ENCODE measurements at regions not wholly inside any gene's neighbourhood (a gene's known extent, or its start where the extent isn't known, plus 50 kb on each side); places are given as distances from the start of the nearest gene placed in this dataset.

DNA sequence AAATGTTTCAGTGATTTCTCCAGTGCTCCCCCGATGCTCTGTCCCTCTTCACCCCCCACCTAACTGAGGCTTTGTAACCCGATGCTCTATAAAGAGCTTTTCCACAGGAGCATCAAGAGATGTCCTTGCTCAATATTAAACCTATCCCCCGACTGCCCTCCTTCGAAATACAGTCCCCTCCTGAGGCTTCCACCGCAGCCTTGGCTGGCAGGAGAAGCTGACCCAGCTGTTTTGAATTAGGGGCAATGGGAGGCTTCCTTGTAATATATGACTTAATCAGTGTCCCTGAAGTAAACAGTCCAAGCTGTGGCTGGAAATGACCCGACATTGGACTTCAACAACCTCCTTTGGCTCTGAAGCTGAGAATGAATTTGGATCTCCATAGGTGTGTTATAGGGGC, 62.4 kb downstream of the TMEM30B start:
- H3K36me3 ChIP-seq (ENCODE audit: control insufficient read depth in 2 of 2, extremely low read depth in 1 of 2, insufficient read depth in 1 of 2, low read length in 1 of 2), result no peaks in the 10 kb centered on the region
- H3K4me3 ChIP-seq (ENCODE audit: control insufficient read depth in 1 of 2, extremely low read depth in 1 of 2, low read length in 1 of 2), result no peak overlapping the region
- H3K9me3 ChIP-seq, result no peaks in the 10 kb centered on the region
- CTCF ChIA-PET, result interaction anchor here in 1 of 2 donors (0.7 to 0.9 kb wide), 3 partner anchors 10 to 619 kb away, joined by 3 to 7 read pairs (median 4); no protein-coding TSS in a partner anchor
- Mint-ChIP-seq H3K4me3 (no peak overlapping the region), H3K4me1 (no peaks in the 10 kb centered on the region), H3K27ac (no peak overlapping the region), H3K27me3 (peaks cover 38 to 43% of the 10 kb centered on the region in 2 donors), H3K36me3 (no peaks in the 10 kb centered on the region), H3K9me3 (no peaks in the 10 kb centered on the region)
- peaks cover 0 to 11% of the 10 kb centered on the region in 2 experiments for H3K27me3 ChIP-seq (replicated peaks in 1 of 2; ENCODE audit: control insufficient read depth in 2 of 2, extremely low read depth in 1 of 2, insufficient read depth in 2 of 2, low read length in 1 of 2)
- WGBS (ENCODE audit: insufficient coverage), result 63% methylated on average over 2 of the region's 6 CpGs
- H3K27ac ChIP-seq (ENCODE audit: low read length), result no peak overlapping the region
- no peaks in the 10 kb centered on the region for H3K4me1 ChIP-seq (ENCODE audit: control insufficient read depth in 1 of 2, extremely low read depth in 1 of 2, insufficient read depth in 2 of 2, low read length in 2 of 2)
- POLR2A ChIA-PET, result no interaction called here
- ATAC-seq (replicated peaks in 1 of 4), result no peak
- DNase-seq, result no peak

DNA sequence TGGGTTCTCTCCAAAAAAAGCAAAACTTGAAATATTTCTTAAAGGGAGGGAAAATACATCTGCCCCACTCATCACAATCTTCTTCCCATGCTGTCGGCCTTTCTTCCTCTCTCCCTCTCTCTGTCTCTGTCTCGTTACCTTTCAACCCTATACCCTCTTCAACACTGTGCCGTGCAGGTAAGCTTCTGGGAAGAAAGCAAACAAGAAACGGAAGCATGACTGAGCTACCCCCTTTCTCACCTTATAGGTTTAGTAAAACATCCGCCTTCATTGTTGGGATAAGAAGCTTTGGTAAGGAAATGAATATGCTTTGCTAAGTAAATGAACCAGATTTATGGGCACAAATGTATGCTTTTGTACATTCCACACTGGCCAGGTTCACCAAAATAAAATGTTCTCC, 63.0 kb downstream of the TMEM30B start:
- Mint-ChIP-seq H3K4me3 (no peak overlapping the region), H3K27me3 (peaks cover 32 to 42% of the 10 kb centered on the region in 2 donors), H3K4me1 (no peaks in the 10 kb centered on the region), H3K27ac (no peak overlapping the region), H3K36me3 (no peaks in the 10 kb centered on the region), H3K9me3 (no peaks in the 10 kb centered on the region)
- DNase-seq (no peak), ATAC-seq (replicated peaks in 1 of 4) (no peak)
- Histone ChIP-seq H3K36me3 (ENCODE audit: control insufficient read depth in 2 of 2, extremely low read depth in 1 of 2, insufficient read depth in 1 of 2, low read length in 1 of 2) (no peaks in the 10 kb centered on the region), H3K4me1 (ENCODE audit: control insufficient read depth in 1 of 2, extremely low read depth in 1 of 2, insufficient read depth in 2 of 2, low read length in 2 of 2) (no peaks in the 10 kb centered on the region), H3K4me3 (ENCODE audit: control insufficient read depth in 1 of 2, extremely low read depth in 1 of 2, low read length in 1 of 2) (no peak overlapping the region), H3K27ac (ENCODE audit: low read length) (no peak overlapping the region), H3K9me3 (no peaks in the 10 kb centered on the region), H3K27me3 (replicated peaks in 1 of 2; ENCODE audit: control insufficient read depth in 2 of 2, extremely low read depth in 1 of 2, insufficient read depth in 2 of 2, low read length in 1 of 2) (peaks cover 0 to 11% of the 10 kb centered on the region in 2 experiments)
- POLR2A ChIA-PET, result no interaction called here
- 72% methylated on average over 2 of the region's 5 CpGs for WGBS (ENCODE audit: insufficient coverage)
- CTCF ChIA-PET, result interaction anchor here in 1 of 2 donors (0.7 kb wide), 2 partner anchors 11 kb away, joined by 3 to 4 read pairs; no protein-coding TSS in a partner anchor

DNA sequence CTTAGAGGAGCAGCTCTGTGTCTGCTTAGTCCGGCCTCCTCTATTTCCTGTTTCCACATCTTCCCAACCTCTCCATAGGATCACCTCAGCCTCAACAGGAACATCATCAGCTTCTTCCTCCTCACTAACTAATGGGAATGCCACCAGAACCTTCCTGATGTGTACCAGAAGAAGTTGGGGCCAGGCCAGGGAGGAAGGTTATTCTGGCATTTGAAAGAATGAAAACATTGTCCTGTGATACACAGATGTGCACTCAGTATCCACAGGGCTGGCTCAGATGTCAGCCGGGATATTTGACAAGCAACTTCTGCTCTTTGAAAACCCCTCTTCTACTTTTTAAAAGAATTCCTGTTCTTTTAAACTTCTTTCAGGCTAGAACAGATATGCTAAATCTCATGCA, 63.6 kb downstream of the TMEM30B start:
- H3K4me1 ChIP-seq (ENCODE audit: control insufficient read depth in 1 of 2, extremely low read depth in 1 of 2, insufficient read depth in 2 of 2, low read length in 2 of 2), result no peaks in the 10 kb centered on the region
- Mint-ChIP-seq H3K27me3 (peaks cover 35 to 44% of the 10 kb centered on the region in 2 donors), H3K9me3 (no peaks in the 10 kb centered on the region), H3K27ac (no peak overlapping the region), H3K4me1 (no peaks in the 10 kb centered on the region), H3K4me3 (no peak overlapping the region), H3K36me3 (no peaks in the 10 kb centered on the region)
- 100% methylated on average over 1 of the region's 2 CpGs for WGBS (ENCODE audit: insufficient coverage)
- ATAC-seq (replicated peaks in 1 of 4) (no peak), DNase-seq (no peak)
- ChIA-PET POLR2A (no interaction called here), CTCF (no interaction called here)
- H3K9me3 ChIP-seq, result no peaks in the 10 kb centered on the region
- no peaks in the 10 kb centered on the region for H3K36me3 ChIP-seq (ENCODE audit: control insufficient read depth in 2 of 2, extremely low read depth in 1 of 2, insufficient read depth in 1 of 2, low read length in 1 of 2)
- no peak overlapping the region for H3K4me3 ChIP-seq (ENCODE audit: control insufficient read depth in 1 of 2, extremely low read depth in 1 of 2, low read length in 1 of 2)
- H3K27me3 ChIP-seq (replicated peaks in 1 of 2; ENCODE audit: control insufficient read depth in 2 of 2, extremely low read depth in 1 of 2, insufficient read depth in 2 of 2, low read length in 1 of 2), result peaks cover 0 to 13% of the 10 kb centered on the region in 2 experiments
- H3K27ac ChIP-seq (ENCODE audit: low read length), result no peak overlapping the region

DNA sequence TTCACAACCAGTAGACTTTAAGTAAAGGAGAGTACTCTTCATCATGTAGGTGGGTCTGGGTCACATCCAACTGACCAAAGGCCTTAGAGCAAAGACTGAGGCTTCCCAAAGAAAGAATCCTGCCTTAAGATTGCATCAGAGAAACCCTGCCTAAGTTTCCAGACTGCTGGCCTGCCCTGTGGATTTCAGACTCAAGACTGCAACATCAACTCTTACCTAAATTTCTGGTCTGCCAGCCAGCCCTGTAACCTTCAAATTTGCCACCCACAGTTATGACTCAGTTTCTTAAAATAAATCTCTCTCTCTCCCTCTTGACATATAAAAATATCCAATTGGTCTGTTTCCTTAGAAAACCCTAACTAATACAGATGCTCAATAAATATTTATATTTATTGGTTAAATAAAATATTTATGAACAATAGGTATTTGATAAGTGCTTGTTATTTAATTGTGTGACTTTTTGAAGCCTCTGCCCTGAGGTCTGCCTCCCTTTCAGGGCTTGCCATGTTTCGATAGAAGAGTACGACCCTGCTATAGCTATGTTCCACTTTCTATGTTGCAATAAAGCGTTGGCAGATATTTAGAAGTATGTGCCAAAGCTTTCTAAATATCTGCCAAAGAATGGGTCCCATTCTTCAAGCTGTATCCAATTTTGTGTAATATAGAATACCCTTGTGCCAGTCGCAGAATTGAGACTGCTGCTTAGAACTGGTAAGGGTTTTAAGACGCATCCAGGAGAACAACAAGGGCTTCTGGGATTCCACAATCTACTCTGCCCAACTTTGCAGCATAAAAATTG, 65.7 kb downstream of the TMEM30B start:
- DNase-seq, result no peak
- Mint-ChIP-seq H3K27me3 (peaks cover 23 to 48% of the 10 kb centered on the region in 2 donors), H3K27ac (no peak overlapping the region), H3K4me3 (no peak overlapping the region), H3K36me3 (no peaks in the 10 kb centered on the region), H3K4me1 (no peaks in the 10 kb centered on the region), H3K9me3 (no peaks in the 10 kb centered on the region)
- H3K27ac ChIP-seq (ENCODE audit: low read length), result no peak overlapping the region
- no CpG with 5 or more reads among the region's 5 CpGs for WGBS (ENCODE audit: insufficient coverage)
- no peaks in the 10 kb centered on the region for H3K9me3 ChIP-seq
- H3K4me3 ChIP-seq (ENCODE audit: control insufficient read depth in 1 of 2, extremely low read depth in 1 of 2, low read length in 1 of 2), result no peak overlapping the region
- CTCF ChIA-PET, result no interaction called here
- H3K36me3 ChIP-seq (ENCODE audit: control insufficient read depth in 2 of 2, extremely low read depth in 1 of 2, insufficient read depth in 1 of 2, low read length in 1 of 2), result no peaks in the 10 kb centered on the region
- no peaks in the 10 kb centered on the region for H3K4me1 ChIP-seq (ENCODE audit: control insufficient read depth in 1 of 2, extremely low read depth in 1 of 2, insufficient read depth in 2 of 2, low read length in 2 of 2)
- peaks cover 0 to 3% of the 10 kb centered on the region in 2 experiments for H3K27me3 ChIP-seq (replicated peaks in 1 of 2; ENCODE audit: control insufficient read depth in 2 of 2, extremely low read depth in 1 of 2, insufficient read depth in 2 of 2, low read length in 1 of 2)
- ATAC-seq (replicated peaks in 1 of 4), result no peak
- POLR2A ChIA-PET, result no interaction called here

DNA sequence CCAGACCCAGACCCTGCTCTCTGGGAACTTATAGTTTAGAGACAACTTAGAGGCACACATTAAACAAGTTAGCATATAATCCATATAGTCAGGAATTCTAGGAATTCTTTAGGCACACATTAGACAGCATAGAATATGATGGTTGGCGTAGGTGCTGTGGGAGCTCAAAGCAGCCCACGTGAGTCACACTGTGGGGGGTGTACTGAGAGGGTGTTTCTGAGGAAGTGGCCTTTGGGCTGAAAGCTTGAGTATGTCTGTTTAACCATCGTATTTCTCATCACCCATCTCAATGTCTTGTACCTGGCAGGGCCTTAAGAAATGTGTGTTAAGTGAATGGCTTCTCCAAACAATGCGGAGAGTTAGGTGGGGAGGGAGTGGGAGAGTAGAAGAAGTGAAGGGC, 67.2 kb downstream of the TMEM30B start:
- ATAC-seq (replicated peaks in 1 of 4), result no peak
- 60% methylated on average over 1 of the region's 4 CpGs for WGBS (ENCODE audit: insufficient coverage)
- no peaks in the 10 kb centered on the region for H3K36me3 ChIP-seq (ENCODE audit: control insufficient read depth in 2 of 2, extremely low read depth in 1 of 2, insufficient read depth in 1 of 2, low read length in 1 of 2)
- DNase-seq, result no peak
- CTCF ChIA-PET, result no interaction called here
- no peaks in the 10 kb centered on the region for H3K9me3 ChIP-seq
- Mint-ChIP-seq H3K9me3 (no peaks in the 10 kb centered on the region), H3K4me3 (no peak overlapping the region), H3K4me1 (no peaks in the 10 kb centered on the region), H3K27me3 (peaks cover 11 to 38% of the 10 kb centered on the region in 2 donors), H3K36me3 (no peaks in the 10 kb centered on the region), H3K27ac (no peak overlapping the region)
- POLR2A ChIA-PET, result no interaction called here
- no peak overlapping the region for H3K27ac ChIP-seq (ENCODE audit: low read length)
- no peaks in the 10 kb centered on the region for H3K4me1 ChIP-seq (ENCODE audit: control insufficient read depth in 1 of 2, extremely low read depth in 1 of 2, insufficient read depth in 2 of 2, low read length in 2 of 2)
- no peak overlapping the region for H3K4me3 ChIP-seq (ENCODE audit: control insufficient read depth in 1 of 2, extremely low read depth in 1 of 2, low read length in 1 of 2)
- peaks cover 0 to 3% of the 10 kb centered on the region in 2 experiments for H3K27me3 ChIP-seq (replicated peaks in 1 of 2; ENCODE audit: control insufficient read depth in 2 of 2, extremely low read depth in 1 of 2, insufficient read depth in 2 of 2, low read length in 1 of 2)

DNA sequence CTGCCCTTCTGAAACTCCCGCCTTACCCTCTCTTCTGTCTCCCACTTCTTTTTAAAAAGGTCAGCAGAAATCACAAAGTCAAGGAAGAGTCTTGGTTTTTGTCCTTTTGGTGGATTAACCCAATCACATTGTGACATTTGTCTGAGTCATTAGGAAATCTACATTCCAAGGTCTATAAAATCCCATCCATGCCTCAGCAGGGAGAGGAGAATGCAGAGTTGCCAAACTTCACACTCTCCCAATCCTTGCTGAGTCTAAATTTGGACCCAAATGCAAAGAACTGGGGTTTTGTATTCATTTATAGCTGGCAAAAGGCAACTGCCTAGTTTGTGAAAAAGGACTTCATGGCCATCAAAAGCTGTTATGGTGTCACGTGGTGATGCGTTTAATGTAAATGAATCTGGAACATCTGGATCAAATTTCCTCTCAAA, 67.9 kb downstream of the TMEM30B start:
- Mint-ChIP-seq H3K9me3 (no peaks in the 10 kb centered on the region), H3K4me1 (no peaks in the 10 kb centered on the region), H3K27me3 (peaks cover 8 to 35% of the 10 kb centered on the region in 2 donors), H3K27ac (no peak overlapping the region), H3K4me3 (no peak overlapping the region), H3K36me3 (no peaks in the 10 kb centered on the region)
- H3K4me1 ChIP-seq (ENCODE audit: control insufficient read depth in 1 of 2, extremely low read depth in 1 of 2, insufficient read depth in 2 of 2, low read length in 2 of 2), result no peaks in the 10 kb centered on the region
- WGBS (ENCODE audit: insufficient coverage), result no CpG with 5 or more reads among the region's 3 CpGs
- no peak overlapping the region for H3K27ac ChIP-seq (ENCODE audit: low read length)
- peaks cover 0 to 3% of the 10 kb centered on the region in 2 experiments for H3K27me3 ChIP-seq (replicated peaks in 1 of 2; ENCODE audit: control insufficient read depth in 2 of 2, extremely low read depth in 1 of 2, insufficient read depth in 2 of 2, low read length in 1 of 2)
- DNase-seq (no peak), ATAC-seq (replicated peaks in 1 of 4) (no peak)
- ChIA-PET POLR2A (no interaction called here), CTCF (no interaction called here)
- H3K4me3 ChIP-seq (ENCODE audit: control insufficient read depth in 1 of 2, extremely low read depth in 1 of 2, low read length in 1 of 2), result no peak overlapping the region
- no peaks in the 10 kb centered on the region for H3K9me3 ChIP-seq
- no peaks in the 10 kb centered on the region for H3K36me3 ChIP-seq (ENCODE audit: control insufficient read depth in 2 of 2, extremely low read depth in 1 of 2, insufficient read depth in 1 of 2, low read length in 1 of 2)

Data from T-cell (primary cell).